Left lung (tissue), 4 donors: ENCODE measurements at regions not wholly inside any gene's neighbourhood (a gene's known extent, or its start where the extent isn't known, plus 50 kb on each side); places are given as distances from the start of the nearest gene placed in this dataset.
"Not testable (repeated sequence)": the region's sequence is repeated elsewhere in the genome, so short reads cannot be mapped to it uniquely, and the experiment has no call there.

Experiments used
- ATAC-seq: fragments of 200-7000 bp; cut with Tn5 transposase; one replicate; pipeline ENCODE4 v1.9.1; 2020; ENCODE audit warnings: moderate library complexity
- DNase-seq, 4 donors: peaks; one replicate each; pipeline ENCODE4 v3.0.0-alpha.2; 2013 to 2020
- H3K27ac ChIP-seq, 2 donors: fragments of 200-600 bp; sonication (generic) in 1 of 2; one replicate each; pipeline versions ENCODE4 v1.5.0 to v1.8.0; 2020 to 2021
- H3K27me3 ChIP-seq, 2 donors: fragments of 200-600 bp; sonication (generic) in 1 of 2; one replicate each; pipeline versions ENCODE4 v1.5.0 to v1.8.0; 2020 to 2021
- H3K36me3 ChIP-seq, 2 donors: fragments of 200-600 bp; sonication (generic) in 1 of 2; one replicate each; pipeline versions ENCODE4 v1.5.0 to v1.8.0; 2020 to 2021
- H3K4me1 ChIP-seq, 2 donors: fragments of 200-600 bp; one replicate each; pipeline ENCODE4 v1.8.0; 2021
- H3K4me3 ChIP-seq, 2 donors: fragments of 200-600 bp; sonication (generic) in 1 of 2; one replicate each; pipeline versions ENCODE4 v1.5.0 to v1.8.0; 2020 to 2021; ENCODE audit warnings: mild to moderate bottlenecking in 1 of 2
- H3K9me3 ChIP-seq, 2 donors: fragments of 200-600 bp; sonication (generic) in 1 of 2; one replicate each; pipeline versions ENCODE4 v1.5.0 to v1.8.0; 2020 to 2021
- intact Hi-C, 2 donors: fragments of 100-400 bp; cut with DNase I; formaldehyde crosslinking; loops; one replicate each; pipeline versions ENCODE4 v1.11.2 to v1.14.2; 2022
- TF ChIP-seq, protein P1 (sequence below), 2 donors: fragments of 200-600 bp; sonication (generic) in 1 of 2; IDR thresholded peaks; one replicate each; pipeline versions ENCODE4 v1.5.0 to v1.8.0; 2021; ENCODE audit warnings: antibody characterized with exemption in 2 of 2
- donor health status: DM: no; HTN: yes; CAD: no.
- donor health status: DM: no; HTN: no; CAD: no.

DNA sequence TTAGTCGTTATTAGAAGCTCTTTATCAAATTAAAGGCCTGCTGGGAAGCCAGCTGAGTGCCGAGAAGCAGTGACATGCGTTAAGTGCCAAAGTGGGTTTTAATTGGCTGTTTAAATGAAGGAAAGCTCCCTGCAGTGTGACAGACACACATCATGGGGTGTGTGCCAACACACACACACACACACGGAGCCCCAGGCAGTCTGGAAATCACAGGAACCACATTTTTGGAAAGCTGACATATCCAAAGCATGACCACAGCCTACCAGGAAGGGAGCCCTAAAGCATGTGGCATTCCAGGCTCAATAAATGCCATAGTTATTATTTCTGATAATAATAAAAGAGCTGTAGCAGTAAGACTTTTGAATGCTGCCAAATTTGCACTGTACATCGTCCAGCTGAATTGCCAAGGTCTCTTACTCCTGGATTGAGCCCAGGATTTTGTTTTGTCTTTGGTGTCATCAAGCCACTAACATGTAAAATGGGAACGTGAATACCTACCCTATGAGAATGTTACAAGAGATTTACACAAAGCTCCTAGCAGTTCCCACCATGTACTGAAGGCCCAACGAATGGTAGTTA, 135.1 kb downstream of the TMEM30B start:
- intact Hi-C loops = no loop called here
- Histone ChIP-seq H3K27me3 (no peaks in the 10 kb centered on the region), H3K36me3 (no peaks in the 10 kb centered on the region), H3K4me3 (no peak overlapping the region), H3K4me1 (no peaks in the 10 kb centered on the region), H3K27ac (peak overlapping the region in 1 of 2 donors; percentile 37), H3K9me3 (peaks cover 0 to 21% of the 10 kb centered on the region in 2 donors)
- TF ChIP-seq, protein P1, sequence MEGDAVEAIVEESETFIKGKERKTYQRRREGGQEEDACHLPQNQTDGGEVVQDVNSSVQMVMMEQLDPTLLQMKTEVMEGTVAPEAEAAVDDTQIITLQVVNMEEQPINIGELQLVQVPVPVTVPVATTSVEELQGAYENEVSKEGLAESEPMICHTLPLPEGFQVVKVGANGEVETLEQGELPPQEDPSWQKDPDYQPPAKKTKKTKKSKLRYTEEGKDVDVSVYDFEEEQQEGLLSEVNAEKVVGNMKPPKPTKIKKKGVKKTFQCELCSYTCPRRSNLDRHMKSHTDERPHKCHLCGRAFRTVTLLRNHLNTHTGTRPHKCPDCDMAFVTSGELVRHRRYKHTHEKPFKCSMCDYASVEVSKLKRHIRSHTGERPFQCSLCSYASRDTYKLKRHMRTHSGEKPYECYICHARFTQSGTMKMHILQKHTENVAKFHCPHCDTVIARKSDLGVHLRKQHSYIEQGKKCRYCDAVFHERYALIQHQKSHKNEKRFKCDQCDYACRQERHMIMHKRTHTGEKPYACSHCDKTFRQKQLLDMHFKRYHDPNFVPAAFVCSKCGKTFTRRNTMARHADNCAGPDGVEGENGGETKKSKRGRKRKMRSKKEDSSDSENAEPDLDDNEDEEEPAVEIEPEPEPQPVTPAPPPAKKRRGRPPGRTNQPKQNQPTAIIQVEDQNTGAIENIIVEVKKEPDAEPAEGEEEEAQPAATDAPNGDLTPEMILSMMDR (IDR thresholded peaks at IDR 0.05) = no peak
- DNase-seq (peak in 2 of 4 donors; percentile 36 to 68), ATAC-seq (peak; percentile 28)

DNA sequence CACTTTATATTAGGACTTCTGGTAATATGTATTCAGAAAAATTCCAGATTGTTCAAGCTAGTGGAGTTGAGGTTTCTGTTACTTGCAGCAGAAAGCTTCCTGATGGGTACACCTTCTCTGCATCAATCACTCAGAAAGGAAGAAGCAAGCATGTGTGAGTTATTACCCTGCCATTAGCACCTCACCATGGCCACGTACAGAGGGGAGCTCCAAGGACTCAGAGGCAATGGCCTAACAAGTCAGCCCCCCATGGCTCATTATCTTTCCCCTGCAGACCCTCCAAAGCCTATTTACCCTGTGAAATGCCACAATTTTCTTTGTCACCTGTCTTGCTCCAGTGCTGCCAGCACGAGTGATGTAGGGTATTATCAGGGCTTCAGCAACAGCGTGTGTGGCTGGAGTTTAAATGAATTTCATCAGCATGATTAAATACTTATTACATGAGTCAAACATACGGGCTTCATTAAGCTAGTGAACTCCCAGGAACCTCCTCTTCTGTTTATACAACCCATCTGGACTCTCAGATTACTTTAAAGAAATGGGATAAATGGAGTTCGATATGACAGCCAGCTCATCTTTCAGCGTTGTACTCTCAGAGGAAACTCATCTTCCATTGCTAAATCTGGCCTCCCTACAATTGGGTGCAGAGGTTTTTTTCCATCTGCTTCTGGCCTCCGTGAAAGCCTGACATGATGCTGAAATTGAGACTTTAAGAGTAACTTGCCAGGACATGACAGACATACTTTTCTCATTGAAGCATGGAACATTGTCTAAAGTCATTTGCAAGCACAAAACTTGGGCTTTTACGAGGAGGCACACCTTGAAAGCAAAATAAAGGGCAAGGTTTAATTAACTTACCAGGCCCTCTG, 135.9 kb downstream of the TMEM30B start:
- TF ChIP-seq, protein P1 (IDR thresholded peaks at IDR 0.05) = no peak
- intact Hi-C loops = no loop called here
- ATAC-seq (peak; percentile 71), DNase-seq (peak in 2 of 4 donors; percentile 93 to 94)
- Histone ChIP-seq H3K4me3 (no peak overlapping the region), H3K27me3 (no peaks in the 10 kb centered on the region), H3K9me3 (peaks cover 0 to 21% of the 10 kb centered on the region in 2 donors), H3K27ac (peak overlapping the region in 1 of 2 donors; percentile 37), H3K36me3 (no peaks in the 10 kb centered on the region), H3K4me1 (no peaks in the 10 kb centered on the region)

DNA sequence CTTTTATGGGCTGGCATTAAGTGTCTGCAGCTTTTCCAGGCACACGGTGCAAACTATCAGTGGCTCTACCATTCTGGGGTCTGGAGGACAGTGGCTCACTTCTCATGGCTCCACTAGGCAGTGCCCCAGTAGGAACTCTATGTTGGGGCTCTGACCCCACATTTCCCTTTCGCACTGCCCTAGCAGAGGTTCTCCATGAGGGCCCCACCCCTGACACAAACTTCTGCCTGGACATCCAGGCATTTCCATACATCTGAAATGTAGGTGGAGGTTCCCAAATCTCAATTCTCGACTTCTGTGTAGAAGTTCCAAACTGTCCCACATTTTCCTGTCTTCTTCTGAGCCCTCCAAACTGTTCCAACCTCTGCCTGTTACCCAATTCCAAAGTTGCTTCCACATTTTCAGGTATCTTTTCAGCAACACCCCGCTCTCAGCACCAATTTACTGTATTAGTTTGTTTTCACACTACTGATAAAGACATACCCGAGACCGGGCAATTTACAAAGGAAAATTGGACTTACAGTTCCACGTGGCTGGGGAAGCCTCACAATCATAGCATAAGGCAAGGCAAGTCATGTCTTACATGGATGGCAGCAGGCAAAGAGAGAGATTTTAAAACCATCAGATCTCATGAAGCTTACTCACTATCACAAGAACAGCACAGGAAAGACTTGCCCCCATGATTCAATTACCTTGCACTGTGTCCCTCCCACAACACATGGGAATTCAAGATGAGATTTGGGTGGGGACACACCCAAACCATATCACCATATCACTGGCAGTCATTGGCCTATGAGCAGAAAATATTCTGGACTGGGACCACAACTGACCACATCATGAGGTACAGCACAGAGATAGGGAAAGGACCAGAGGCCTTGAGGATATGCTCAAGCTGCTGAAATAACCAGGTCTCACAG, 136.8 kb downstream of the TMEM30B start:
- H3K27me3 ChIP-seq, intact Hi-C loops, ATAC-seq, DNase-seq, H3K36me3 ChIP-seq, H3K4me3 ChIP-seq, H3K4me1 ChIP-seq: not testable (repeated sequence)
- H3K27ac ChIP-seq = peak overlapping the region in 1 of 2 donors; percentile 37
- peaks cover 0 to 21% of the 10 kb centered on the region in 2 donors for H3K9me3 ChIP-seq

DNA sequence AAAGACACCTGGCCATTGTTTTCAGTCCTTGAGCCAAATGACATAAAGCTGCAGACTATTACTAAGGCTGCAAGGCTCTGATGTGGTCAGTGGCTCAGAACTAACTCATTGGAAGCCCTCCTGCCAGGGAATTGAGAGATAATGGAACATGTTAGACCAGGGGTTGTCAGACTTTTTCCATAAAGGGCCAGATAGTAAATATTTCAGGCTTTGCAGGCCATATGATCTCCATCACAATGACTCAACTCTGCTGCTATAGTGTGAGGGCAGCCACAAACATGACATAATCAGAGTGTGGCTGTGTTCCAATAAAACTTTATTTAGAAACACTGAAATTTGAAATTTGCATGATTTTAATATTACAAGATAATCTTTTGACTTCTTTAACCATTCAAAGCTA, 140.3 kb downstream of the TMEM30B start:
- DNase-seq = no peak
- Histone ChIP-seq H3K27ac (no peak overlapping the region), H3K27me3 (no peaks in the 10 kb centered on the region), H3K36me3 (no peaks in the 10 kb centered on the region), H3K9me3 (peaks cover 0 to 21% of the 10 kb centered on the region in 2 donors), H3K4me3 (no peak overlapping the region), H3K4me1 (no peaks in the 10 kb centered on the region)
- ATAC-seq = no peak
- TF ChIP-seq, protein P1 (IDR thresholded peaks at IDR 0.05) = no peak
- intact Hi-C loops = no loop called here

DNA sequence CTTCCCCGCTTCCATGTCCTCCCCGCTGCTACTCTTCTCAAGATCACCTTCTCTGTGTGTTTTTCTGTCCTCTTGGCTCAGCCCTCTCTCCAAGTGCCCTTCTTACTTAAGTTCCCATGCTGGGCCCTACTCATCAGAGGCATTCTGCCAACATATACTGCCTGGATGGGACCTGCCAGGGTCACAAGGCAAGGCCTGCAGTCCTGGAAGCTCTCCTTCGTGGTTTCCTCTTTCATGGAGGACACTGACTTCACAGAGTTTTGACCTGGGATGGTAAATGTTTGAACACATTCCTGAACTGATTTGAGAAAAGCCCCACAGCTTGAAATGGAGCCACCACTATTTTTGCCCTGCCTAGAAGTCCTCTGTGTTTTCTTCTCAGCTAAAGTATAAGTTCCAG, 140.9 kb downstream of the TMEM30B start:
- TF ChIP-seq, protein P1 (IDR thresholded peaks at IDR 0.05) = no peak
- intact Hi-C loops = no loop called here
- peaks cover 0 to 21% of the 10 kb centered on the region in 2 donors for H3K9me3 ChIP-seq
- no peak overlapping the region for H3K27ac ChIP-seq
- no peaks in the 10 kb centered on the region for H3K4me1 ChIP-seq
- no peaks in the 10 kb centered on the region for H3K27me3 ChIP-seq
- H3K4me3 ChIP-seq = no peak overlapping the region
- no peaks in the 10 kb centered on the region for H3K36me3 ChIP-seq
- no peak for DNase-seq
- no peak for ATAC-seq
